ENCODE measurements at regions not wholly inside any gene's neighbourhood (a gene's known extent, or its start where the extent isn't known, plus 50 kb on each side); places are given as distances from the start of the nearest gene placed in this dataset.
A peak's percentile ranks its signal among the peaks of the same experiment; 100 is the strongest.

GRCh38 chr2:157174321-157174720 lies 83.2 kb upstream of the GALNT5 start:
- no peak overlapping the region for H3K4me3 ChIP-seq (replicated peaks in 1 of 2; ENCODE audit: low read depth in 2 of 2, low read length in 2 of 2)

GRCh38 chr2:157176602-157177001 lies 80.9 kb upstream of the GALNT5 start:
- DNase-seq (ENCODE audit: low read depth in 2 of 2): no peak
- no peak for TF ChIP-seq CTCF (IDR thresholded peaks at IDR 0.05; ENCODE audit: low read depth, low read length)

More at GRCh38 chr2:157174321-157174720, 83.2 kb upstream of the GALNT5 start:
- no peak for TF ChIP-seq CTCF (IDR thresholded peaks at IDR 0.05; ENCODE audit: low read depth, low read length)
- DNase-seq (ENCODE audit: low read depth in 2 of 2): no peak

GRCh38 chr2:157178874-157179273 lies 78.6 kb upstream of the GALNT5 start:
- TF ChIP-seq CTCF (IDR thresholded peaks at IDR 0.05; ENCODE audit: low read depth, low read length): peak; percentile 17
- H3K4me3 ChIP-seq (replicated peaks in 1 of 2; ENCODE audit: low read depth in 2 of 2, low read length in 2 of 2): no peak overlapping the region
- DNase-seq (ENCODE audit: low read depth in 2 of 2): no peak

More at GRCh38 chr2:157176602-157177001, 80.9 kb upstream of the GALNT5 start:
- H3K4me3 ChIP-seq (replicated peaks in 1 of 2; ENCODE audit: low read depth in 2 of 2, low read length in 2 of 2): no peak overlapping the region

- TF ChIP-seq CTCF (IDR thresholded peaks at IDR 0.05; ENCODE audit: low read depth, low read length): no peak
- DNase-seq (ENCODE audit: low read depth in 2 of 2): no peak
- H3K4me3 ChIP-seq (replicated peaks in 1 of 2; ENCODE audit: low read depth in 2 of 2, low read length in 2 of 2): no peak overlapping the region
Observed at GRCh38 chr2:157179324-157180105, 78.0 kb upstream of the GALNT5 start.

- DNase-seq (ENCODE audit: low read depth in 2 of 2): no peak
- H3K4me3 ChIP-seq (replicated peaks in 1 of 2; ENCODE audit: low read depth in 2 of 2, low read length in 2 of 2): no peak overlapping the region
- no peak for TF ChIP-seq CTCF (IDR thresholded peaks at IDR 0.05; ENCODE audit: low read depth, low read length)
Observed at GRCh38 chr2:157180359-157180758, 77.1 kb upstream of the GALNT5 start.

- TF ChIP-seq CTCF (IDR thresholded peaks at IDR 0.05; ENCODE audit: low read depth, low read length): no peak
- peak; percentile 59 to 75 for DNase-seq (ENCODE audit: low read depth in 2 of 2)
- no peak overlapping the region for H3K4me3 ChIP-seq (replicated peaks in 1 of 2; ENCODE audit: low read depth in 2 of 2, low read length in 2 of 2)
Observed at GRCh38 chr2:157181234-157181633, 76.3 kb upstream of the GALNT5 start.
